ENCODE measurements at regions not wholly inside any gene's neighbourhood (a gene's known extent, or its start where the extent isn't known, plus 50 kb on each side); places are given as distances from the start of the nearest gene placed in this dataset.

DNA sequence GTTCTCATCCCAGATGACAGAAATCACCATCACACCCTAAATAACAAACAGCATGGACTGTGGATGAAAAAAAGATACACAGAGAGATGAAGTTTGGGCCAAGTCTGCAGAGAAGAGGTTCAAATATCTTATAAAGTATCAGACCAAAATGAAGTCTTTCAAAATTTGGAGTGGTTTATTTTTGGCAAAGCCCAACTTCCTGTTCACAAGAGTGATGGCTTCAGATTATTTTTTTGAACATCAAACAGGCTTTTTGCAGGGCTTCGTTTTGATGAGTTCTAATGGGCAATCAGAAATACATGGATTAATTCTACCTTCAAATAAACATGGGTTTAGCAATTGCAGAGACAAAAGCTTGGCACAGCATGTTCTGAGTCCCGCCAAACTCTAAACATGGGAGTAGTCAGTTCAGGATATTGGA lies 378.2 kb upstream of the RPS23 start:
- TF ChIP-seq CTCF (conservative IDR thresholded peaks at IDR 0.05; ENCODE audit: low read depth, low read length) (no peak), EZH2 (IDR thresholded peaks at IDR 0.05; ENCODE audit: borderline replicate concordance, low read depth, low read length, poor library complexity, severe bottlenecking) (no peak)

All from A673 (cell line).